ENCODE measurements at regions not wholly inside any gene's neighbourhood (a gene's known extent, or its start where the extent isn't known, plus 50 kb on each side); places are given as distances from the start of the nearest gene placed in this dataset.

DNA sequence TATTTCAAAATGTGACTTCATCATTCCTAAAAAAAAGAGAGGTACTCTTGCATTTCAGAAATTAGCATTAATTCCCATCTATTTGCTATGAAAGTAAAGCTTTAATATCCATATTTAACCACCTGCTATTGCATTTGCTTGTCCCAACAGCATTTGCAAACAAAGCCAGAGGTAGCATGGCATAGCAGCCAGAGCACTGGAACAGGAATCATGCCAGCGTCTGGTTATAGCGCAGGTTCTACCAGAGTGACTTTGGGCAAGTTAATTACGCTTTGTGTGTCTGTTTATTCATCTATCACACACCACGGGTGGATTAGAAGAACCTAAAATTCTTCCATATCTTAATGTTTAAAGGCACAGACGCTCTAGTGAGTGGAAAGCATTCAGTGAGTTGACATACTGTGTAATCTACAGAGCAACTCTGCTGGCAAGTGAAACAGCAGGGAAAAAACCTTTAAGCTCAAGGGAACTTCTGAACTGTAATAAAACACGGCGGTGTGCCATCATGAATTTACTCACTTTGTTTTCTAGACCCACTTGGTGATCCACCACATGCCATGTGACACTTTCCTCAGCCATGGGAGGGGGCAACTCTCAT lies 76.6 kb upstream of the QRFPR start:
- no peak overlapping the region for H3K4me3 ChIP-seq (ENCODE audit: low read depth, low read length)
- no peak for DNase-seq (ENCODE audit: low read depth)
- TF ChIP-seq, protein P1, sequence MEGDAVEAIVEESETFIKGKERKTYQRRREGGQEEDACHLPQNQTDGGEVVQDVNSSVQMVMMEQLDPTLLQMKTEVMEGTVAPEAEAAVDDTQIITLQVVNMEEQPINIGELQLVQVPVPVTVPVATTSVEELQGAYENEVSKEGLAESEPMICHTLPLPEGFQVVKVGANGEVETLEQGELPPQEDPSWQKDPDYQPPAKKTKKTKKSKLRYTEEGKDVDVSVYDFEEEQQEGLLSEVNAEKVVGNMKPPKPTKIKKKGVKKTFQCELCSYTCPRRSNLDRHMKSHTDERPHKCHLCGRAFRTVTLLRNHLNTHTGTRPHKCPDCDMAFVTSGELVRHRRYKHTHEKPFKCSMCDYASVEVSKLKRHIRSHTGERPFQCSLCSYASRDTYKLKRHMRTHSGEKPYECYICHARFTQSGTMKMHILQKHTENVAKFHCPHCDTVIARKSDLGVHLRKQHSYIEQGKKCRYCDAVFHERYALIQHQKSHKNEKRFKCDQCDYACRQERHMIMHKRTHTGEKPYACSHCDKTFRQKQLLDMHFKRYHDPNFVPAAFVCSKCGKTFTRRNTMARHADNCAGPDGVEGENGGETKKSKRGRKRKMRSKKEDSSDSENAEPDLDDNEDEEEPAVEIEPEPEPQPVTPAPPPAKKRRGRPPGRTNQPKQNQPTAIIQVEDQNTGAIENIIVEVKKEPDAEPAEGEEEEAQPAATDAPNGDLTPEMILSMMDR (conservative IDR thresholded peaks at IDR 0.05; ENCODE audit: low read depth, low read length): no peak

DNA sequence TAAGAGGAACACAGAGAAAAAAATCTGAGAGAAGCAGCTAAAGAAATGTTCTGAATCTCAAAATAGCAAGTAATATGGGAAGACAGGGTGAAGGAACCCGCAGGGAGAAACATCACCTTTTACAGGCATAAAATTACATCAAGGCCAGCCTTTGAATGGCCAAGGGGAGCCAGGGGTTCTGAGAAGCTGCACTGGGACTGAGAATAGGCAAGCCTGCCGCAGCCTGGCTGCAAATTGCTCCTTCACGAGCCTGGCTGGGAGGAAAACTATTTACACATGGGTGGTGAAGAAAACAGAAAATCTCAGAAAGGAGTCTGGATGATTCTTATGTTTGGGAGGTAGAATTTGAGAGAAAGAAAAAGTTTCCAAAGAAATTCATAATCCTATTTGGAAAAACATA lies 74.5 kb upstream of the QRFPR start:
- H3K4me3 ChIP-seq (ENCODE audit: low read depth, low read length): no peak overlapping the region
- TF ChIP-seq, protein P1 (conservative IDR thresholded peaks at IDR 0.05; ENCODE audit: low read depth, low read length): no peak
- no peak for DNase-seq (ENCODE audit: low read depth)

DNA sequence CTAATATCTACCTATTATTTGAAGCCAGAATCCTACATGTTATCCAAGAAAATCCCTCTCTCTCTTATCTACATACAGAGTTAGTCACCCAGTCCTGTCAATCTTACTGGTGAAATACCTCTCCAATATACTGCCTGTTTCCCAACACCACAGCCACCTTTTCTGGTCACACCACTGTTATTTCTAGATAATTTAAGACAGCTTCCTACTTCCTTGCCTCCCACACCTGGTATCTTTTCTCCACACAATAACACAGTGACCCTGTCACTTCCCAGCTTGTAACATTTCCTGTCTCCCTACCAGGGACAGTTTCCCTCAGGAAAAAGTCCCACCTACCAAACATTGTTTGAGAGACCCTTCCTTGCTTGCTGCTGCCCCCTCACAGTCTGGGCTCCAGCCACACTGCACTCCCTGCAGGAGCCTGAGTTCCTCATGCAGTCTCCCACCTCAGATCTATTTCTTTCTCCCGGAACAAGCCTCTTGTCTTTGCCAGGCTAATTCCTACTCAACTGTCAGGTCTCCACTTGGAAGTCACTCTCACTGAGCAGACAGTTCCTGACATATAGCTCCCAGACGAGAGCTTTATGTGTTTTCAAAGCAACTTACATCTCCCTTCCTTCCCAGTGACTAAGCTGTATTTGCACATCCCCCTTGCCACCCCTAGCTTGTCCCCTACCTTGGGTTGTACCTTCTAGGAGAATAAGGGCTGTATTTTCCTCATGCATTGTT lies 73.6 kb upstream of the QRFPR start:
- TF ChIP-seq, protein P1 (conservative IDR thresholded peaks at IDR 0.05; ENCODE audit: low read depth, low read length): no peak
- no peak overlapping the region for H3K4me3 ChIP-seq (ENCODE audit: low read depth, low read length)
- DNase-seq (ENCODE audit: low read depth): no peak

DNA sequence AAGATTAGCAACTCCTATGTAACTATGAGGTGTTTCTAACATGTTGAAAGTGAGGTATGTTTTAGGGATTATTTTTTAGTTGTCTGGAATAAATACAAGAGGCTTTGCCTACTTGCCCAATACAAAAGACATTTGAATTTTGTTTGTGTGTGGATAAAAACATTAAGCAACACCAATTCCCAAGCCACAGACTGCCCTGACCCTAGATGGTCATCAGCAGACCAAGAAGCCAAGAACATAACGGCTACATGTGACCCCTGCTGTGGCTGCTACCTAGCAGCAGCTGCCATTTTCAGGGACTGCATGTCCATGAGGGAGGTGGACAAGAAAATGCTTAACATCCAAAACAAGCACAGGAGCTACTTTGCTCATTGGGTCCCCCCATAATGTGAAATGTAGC lies 70.5 kb upstream of the QRFPR start:
- TF ChIP-seq, protein P1 (conservative IDR thresholded peaks at IDR 0.05; ENCODE audit: low read depth, low read length): no peak
- DNase-seq (ENCODE audit: low read depth): no peak
- no peak overlapping the region for H3K4me3 ChIP-seq (ENCODE audit: low read depth, low read length)

DNA sequence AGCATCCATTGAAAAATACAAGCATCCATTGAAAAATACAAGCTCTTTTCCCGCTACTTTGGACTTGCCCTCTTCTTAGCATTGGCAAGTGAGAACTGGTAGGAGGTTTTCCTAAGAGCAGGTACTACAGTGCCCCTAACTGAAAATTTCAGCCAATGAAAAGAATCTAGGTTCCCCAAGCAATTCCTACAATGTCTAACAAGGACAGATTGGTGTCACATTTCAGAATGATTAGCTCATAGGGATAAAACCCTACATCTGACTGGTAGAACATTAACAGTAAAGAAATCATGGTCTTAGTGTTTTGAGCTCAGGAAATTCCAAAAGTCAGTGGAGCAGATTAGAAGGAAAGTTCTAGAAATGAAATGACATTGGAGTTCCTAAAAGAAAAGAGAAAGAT lies 68.6 kb upstream of the QRFPR start:
- TF ChIP-seq, protein P1 (conservative IDR thresholded peaks at IDR 0.05; ENCODE audit: low read depth, low read length): no peak
- DNase-seq (ENCODE audit: low read depth): no peak
- no peak overlapping the region for H3K4me3 ChIP-seq (ENCODE audit: low read depth, low read length)

DNA sequence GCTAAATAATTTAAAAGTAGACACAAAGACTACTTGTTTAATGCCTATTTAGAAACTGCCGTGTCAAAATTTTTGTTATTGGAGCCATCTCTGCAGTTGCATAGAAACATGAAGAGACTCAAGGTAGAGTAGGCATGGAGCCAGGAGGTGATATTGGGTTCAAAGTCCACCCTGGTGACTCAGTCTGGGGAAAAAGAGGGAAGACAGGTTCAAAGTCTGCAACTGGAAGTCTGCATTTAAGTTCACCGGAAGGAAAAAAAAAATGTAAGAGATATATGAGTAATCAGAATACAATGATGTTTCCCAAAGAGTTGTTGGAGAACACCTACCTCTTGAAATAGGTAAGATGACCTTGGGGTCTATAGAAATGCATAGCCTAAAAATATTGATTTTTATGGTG lies 67.4 kb upstream of the QRFPR start:
- no peak for DNase-seq (ENCODE audit: low read depth)
- no peak overlapping the region for H3K4me3 ChIP-seq (ENCODE audit: low read depth, low read length)
- TF ChIP-seq, protein P1 (conservative IDR thresholded peaks at IDR 0.05; ENCODE audit: low read depth, low read length): no peak

DNA sequence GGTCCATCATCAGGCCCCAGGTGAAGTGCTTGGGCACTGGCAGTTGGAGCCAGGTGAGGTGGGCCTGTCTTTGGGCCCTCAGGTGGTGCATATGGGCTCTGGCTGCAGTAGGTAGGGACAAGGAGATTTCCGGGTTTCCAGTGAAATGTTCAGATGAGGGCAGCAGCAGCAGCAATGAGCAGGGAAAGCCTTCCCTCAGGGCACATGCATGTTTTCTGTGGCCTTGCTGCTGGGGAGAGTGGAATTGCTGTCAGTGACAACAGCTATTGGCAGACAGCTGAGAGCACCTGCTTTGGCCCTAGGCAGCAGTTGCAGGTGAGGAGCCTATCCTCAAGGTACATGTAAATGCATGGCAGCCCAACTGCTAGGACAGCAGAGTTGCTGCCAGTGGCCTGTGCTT lies 58.9 kb upstream of the QRFPR start:
- DNase-seq (ENCODE audit: low read depth): no peak
- TF ChIP-seq, protein P1 (conservative IDR thresholded peaks at IDR 0.05; ENCODE audit: low read depth, low read length): no peak
- H3K4me3 ChIP-seq (ENCODE audit: low read depth, low read length): no peak overlapping the region

Measured in choroid plexus epithelial cell (primary cell).